ENCODE measurements at regions not wholly inside any gene's neighbourhood (a gene's known extent, or its start where the extent isn't known, plus 50 kb on each side); places are given as distances from the start of the nearest gene placed in this dataset.
"Not testable (repeated sequence)": the region's sequence is repeated elsewhere in the genome, so short reads cannot be mapped to it uniquely, and the experiment has no call there.

DNA sequence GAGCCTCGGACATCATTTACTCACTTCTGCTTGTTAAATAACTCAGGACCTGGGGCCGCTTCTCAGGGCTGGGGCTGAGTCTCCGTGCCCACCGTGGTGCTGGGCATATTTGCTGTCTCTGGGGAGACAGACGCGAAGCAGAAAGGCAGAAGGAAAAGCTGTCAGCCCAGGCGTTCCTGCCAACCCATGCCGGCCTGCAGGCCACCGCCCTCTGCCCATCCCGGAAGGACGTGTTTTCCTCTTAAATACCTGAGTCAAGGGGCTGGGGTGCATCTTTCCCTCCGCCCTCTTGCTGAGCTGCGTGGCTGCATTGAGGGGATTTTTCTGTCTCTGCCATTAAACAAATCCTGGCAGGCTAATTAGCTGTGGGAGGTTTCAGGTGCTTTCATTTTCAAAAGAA, 65.3 kb upstream of the SFSWAP start:
- H3K4me1 ChIP-seq (ENCODE audit: control insufficient read depth, insufficient read depth, low read length, unreplicated experiment); H3K4me3 ChIP-seq (ENCODE audit: low read depth, low read length); H2AFZ ChIP-seq (ENCODE audit: low read length, unreplicated experiment); H3K27me3 ChIP-seq (ENCODE audit: insufficient read depth, low read length); H3K27ac ChIP-seq (ENCODE audit: low read depth, low read length); H3K79me2 ChIP-seq (ENCODE audit: control insufficient read depth, insufficient read depth, low read length, unreplicated experiment); H3K36me3 ChIP-seq (ENCODE audit: insufficient read depth, low read length): not testable (repeated sequence)

DNA sequence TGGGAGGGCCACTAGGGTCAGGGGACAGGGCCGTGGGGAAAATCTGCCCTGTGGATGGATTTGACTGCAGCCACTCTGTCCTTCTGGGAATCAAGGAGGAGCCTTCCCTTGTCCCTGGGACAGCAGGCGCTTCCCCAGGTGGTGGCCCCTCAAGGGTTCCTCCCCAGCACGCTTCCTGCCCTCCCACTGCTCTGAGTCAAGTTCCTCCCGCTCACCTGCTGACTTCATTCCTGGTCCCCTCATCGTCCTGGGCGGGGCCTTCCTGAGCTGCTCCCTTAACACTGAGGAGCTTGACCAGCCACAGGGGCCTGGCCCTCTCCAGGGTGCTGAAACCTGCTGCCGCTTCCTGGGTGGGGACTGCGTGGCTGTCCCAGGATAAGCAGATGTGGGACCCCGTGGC, 64.4 kb upstream of the SFSWAP start:
- H2AFZ ChIP-seq (ENCODE audit: low read length, unreplicated experiment); H3K27ac ChIP-seq (ENCODE audit: low read depth, low read length); H3K36me3 ChIP-seq (ENCODE audit: insufficient read depth, low read length); H3K79me2 ChIP-seq (ENCODE audit: control insufficient read depth, insufficient read depth, low read length, unreplicated experiment); H3K27me3 ChIP-seq (ENCODE audit: insufficient read depth, low read length); H3K4me3 ChIP-seq (ENCODE audit: low read depth, low read length); H3K4me1 ChIP-seq (ENCODE audit: control insufficient read depth, insufficient read depth, low read length, unreplicated experiment): not testable (repeated sequence)

DNA sequence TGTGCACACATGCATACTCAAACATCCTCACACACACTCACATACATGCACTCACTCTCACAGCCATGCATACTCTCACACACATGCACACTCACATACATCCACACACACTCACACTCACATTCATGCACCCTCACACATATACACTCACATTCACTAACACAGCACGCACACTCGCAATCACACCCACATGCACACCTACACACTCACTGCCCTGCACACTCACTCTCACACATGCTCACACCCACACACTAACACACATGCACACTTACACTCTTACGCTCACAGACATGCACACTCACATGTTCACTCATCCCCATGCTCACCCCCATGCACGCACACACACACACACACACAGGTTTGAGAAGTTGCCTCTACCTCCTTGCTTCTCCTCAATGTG, 63.2 kb upstream of the SFSWAP start:
- Histone ChIP-seq H3K27ac (ENCODE audit: low read depth, low read length) (no peak overlapping the region), H3K4me1 (ENCODE audit: control insufficient read depth, insufficient read depth, low read length, unreplicated experiment) (no peaks in the 10 kb centered on the region), H3K4me3 (ENCODE audit: low read depth, low read length) (no peak overlapping the region), H3K27me3 (ENCODE audit: insufficient read depth, low read length) (no peaks in the 10 kb centered on the region), H3K79me2 (ENCODE audit: control insufficient read depth, insufficient read depth, low read length, unreplicated experiment) (no peaks in the 10 kb centered on the region), H2AFZ (ENCODE audit: low read length, unreplicated experiment) (no peak overlapping the region), H3K36me3 (ENCODE audit: insufficient read depth, low read length) (no peaks in the 10 kb centered on the region)

DNA sequence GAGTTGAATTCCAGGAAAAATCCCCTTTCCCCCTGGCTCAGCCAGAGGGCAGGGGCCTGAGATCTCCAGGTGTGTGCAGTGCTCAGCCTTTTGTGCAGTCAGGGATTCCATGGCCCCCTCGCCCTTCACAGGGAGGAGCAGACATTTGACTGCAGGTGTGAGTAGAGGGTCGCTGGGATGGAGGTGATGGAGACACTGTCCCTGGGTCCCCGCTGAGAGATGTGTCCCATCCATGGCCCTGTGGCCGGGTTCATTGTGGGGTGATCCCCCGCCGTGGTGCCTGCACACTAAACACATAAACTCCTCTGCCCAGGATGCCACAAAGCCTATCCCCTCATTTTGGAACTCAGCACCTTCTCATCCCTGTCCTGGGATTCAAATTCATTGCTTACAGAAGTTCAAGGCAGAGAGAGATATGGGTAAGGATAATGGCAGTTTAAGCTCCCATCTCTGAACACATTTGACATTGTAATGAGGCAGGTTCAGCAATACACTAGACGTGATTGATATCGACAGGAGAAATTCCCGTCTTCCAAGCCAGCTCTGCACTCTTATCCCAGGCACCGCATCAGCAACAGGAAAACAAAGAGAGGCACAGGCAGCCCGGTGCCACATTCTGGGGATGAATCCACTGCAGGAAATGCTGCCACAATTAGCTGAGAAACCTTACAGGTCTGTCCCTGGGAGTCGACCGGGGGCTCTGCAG, 55.3 kb upstream of the SFSWAP start:
- H3K4me3 ChIP-seq (ENCODE audit: low read depth, low read length); H3K36me3 ChIP-seq (ENCODE audit: insufficient read depth, low read length); H2AFZ ChIP-seq (ENCODE audit: low read length, unreplicated experiment); H3K79me2 ChIP-seq (ENCODE audit: control insufficient read depth, insufficient read depth, low read length, unreplicated experiment); H3K27ac ChIP-seq (ENCODE audit: low read depth, low read length); H3K27me3 ChIP-seq (ENCODE audit: insufficient read depth, low read length); H3K4me1 ChIP-seq (ENCODE audit: control insufficient read depth, insufficient read depth, low read length, unreplicated experiment): not testable (repeated sequence)

DNA sequence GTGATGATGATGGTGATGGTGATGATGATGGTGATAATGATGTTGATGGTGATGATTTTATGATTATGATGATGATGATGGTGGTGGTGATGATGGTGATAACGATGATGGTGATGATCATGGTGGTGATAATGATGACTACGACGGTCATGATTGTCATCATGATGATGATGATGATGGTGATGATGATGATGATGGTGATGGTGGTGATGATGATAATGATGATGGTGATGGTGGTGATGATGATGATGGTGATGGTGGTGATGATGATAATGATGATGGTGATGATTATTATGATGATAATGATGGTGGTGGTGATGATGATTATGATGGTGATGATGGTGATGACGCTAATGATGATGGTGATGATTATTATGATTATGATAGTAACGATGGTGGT, 54.1 kb upstream of the SFSWAP start:
- H3K79me2 ChIP-seq (ENCODE audit: control insufficient read depth, insufficient read depth, low read length, unreplicated experiment); H3K4me3 ChIP-seq (ENCODE audit: low read depth, low read length); H3K4me1 ChIP-seq (ENCODE audit: control insufficient read depth, insufficient read depth, low read length, unreplicated experiment); H3K27me3 ChIP-seq (ENCODE audit: insufficient read depth, low read length); H3K36me3 ChIP-seq (ENCODE audit: insufficient read depth, low read length); H3K27ac ChIP-seq (ENCODE audit: low read depth, low read length); H2AFZ ChIP-seq (ENCODE audit: low read length, unreplicated experiment): not testable (repeated sequence)

DNA sequence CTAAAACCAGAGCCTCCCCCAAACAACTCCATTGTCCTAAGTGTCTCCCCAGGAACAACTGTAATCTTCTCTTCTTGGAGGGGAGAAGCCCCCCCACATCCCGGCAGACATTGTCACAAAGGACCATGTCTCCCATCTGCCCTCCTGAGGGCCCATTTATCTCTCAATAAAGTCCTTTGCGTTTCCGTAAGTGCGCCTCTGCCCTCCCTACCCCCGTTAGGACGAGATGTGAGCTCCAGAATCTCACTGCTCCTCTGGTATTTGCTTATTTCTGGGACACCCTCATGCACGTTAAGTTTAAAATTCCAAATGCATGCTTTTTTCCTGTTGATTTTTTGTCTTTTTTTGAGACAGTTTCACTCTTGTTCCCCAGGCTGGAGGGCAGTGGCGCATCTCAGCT, 52.3 kb upstream of the SFSWAP start:
- H3K4me1 ChIP-seq (ENCODE audit: control insufficient read depth, insufficient read depth, low read length, unreplicated experiment); H3K27me3 ChIP-seq (ENCODE audit: insufficient read depth, low read length); H3K36me3 ChIP-seq (ENCODE audit: insufficient read depth, low read length); H2AFZ ChIP-seq (ENCODE audit: low read length, unreplicated experiment); H3K79me2 ChIP-seq (ENCODE audit: control insufficient read depth, insufficient read depth, low read length, unreplicated experiment); H3K27ac ChIP-seq (ENCODE audit: low read depth, low read length); H3K4me3 ChIP-seq (ENCODE audit: low read depth, low read length): not testable (repeated sequence)

DNA sequence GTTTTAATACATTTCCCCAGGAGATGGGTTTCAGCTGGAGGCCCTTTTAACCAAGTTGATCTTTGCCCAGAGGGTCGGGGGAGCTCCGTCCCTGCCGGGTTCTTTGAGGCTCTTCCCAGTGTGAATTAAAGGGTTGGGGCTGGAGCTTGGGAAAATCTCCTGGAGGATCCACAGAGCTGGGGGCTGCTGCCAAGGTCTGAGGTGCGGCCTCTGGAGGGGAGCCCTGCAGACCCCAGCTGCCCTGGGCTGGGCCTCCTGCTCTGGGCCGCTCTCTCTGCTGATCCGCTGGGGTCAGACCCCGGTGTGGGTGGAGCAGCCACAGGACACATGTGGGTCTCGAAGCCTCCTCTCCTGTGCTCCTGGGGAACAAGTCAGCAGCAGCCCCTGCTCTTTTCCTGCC, 51.4 kb upstream of the SFSWAP start:
- not testable (repeated sequence) for H3K4me1 ChIP-seq (ENCODE audit: control insufficient read depth, insufficient read depth, low read length, unreplicated experiment); H3K27me3 ChIP-seq (ENCODE audit: insufficient read depth, low read length)

DNA sequence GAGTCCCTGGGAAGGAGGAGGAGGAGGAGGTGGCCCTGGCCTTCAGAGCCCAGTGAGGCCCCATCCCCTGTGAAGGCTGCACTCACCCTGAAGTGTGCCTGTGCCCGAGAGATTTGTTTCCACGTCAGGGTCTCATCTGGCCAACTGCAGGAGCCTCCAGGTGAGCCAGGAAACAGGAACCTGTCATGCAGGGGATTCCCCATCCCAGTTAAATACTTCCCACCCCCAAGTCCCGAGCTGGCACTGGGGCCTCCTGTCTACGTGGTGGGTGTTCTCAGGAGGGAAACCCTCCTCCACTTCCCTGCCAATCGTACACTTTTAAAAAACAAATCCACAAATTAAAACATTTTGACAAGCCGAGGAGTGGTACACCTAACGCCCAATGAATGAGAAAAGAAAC, 50.9 kb upstream of the SFSWAP start:
- H3K4me3 ChIP-seq (ENCODE audit: low read depth, low read length); H2AFZ ChIP-seq (ENCODE audit: low read length, unreplicated experiment); H3K4me1 ChIP-seq (ENCODE audit: control insufficient read depth, insufficient read depth, low read length, unreplicated experiment); H3K27ac ChIP-seq (ENCODE audit: low read depth, low read length); H3K36me3 ChIP-seq (ENCODE audit: insufficient read depth, low read length); H3K27me3 ChIP-seq (ENCODE audit: insufficient read depth, low read length); H3K79me2 ChIP-seq (ENCODE audit: control insufficient read depth, insufficient read depth, low read length, unreplicated experiment): not testable (repeated sequence)

More for the DNA sequence above, 51.4 kb upstream of the SFSWAP start:
- H3K36me3 ChIP-seq (ENCODE audit: insufficient read depth, low read length); H2AFZ ChIP-seq (ENCODE audit: low read length, unreplicated experiment); H3K79me2 ChIP-seq (ENCODE audit: control insufficient read depth, insufficient read depth, low read length, unreplicated experiment); H3K4me3 ChIP-seq (ENCODE audit: low read depth, low read length); H3K27ac ChIP-seq (ENCODE audit: low read depth, low read length): not testable (repeated sequence)

DNA sequence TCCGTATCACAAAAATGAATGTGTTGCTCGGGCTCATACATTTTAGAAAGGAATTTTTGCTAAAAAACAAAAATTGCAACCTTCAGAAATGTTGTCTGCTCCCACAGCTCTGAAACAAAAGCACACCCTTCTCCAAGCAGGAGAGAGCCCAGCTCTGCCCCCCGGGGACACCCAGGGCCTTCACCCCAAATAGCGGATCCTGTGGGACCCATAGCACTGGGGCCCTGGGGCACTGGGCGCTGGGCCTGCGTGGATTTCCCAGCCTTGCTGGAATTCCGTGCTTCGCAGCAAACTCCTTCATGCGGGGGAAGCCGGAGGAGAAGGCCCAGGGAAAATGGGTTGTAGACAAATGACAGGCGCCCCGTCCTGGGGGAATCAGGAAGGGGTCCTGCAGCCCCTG, 50.5 kb upstream of the SFSWAP start:
- not testable (repeated sequence) for H3K4me3 ChIP-seq (ENCODE audit: low read depth, low read length); H3K79me2 ChIP-seq (ENCODE audit: control insufficient read depth, insufficient read depth, low read length, unreplicated experiment); H3K36me3 ChIP-seq (ENCODE audit: insufficient read depth, low read length); H3K4me1 ChIP-seq (ENCODE audit: control insufficient read depth, insufficient read depth, low read length, unreplicated experiment); H3K27me3 ChIP-seq (ENCODE audit: insufficient read depth, low read length); H3K27ac ChIP-seq (ENCODE audit: low read depth, low read length); H2AFZ ChIP-seq (ENCODE audit: low read length, unreplicated experiment)

Data from ACC112 (cell line).